K562 (cell line): ENCODE measurements at regions not wholly inside any gene's neighbourhood (a gene's known extent, or its start where the extent isn't known, plus 50 kb on each side); places are given as distances from the start of the nearest gene placed in this dataset.

Experiments
- ATAC-seq: fragments of 200-7000 bp; cut with Tn5 transposase; 3 replicates; pipeline ENCODE4 v1.9.1; 2020; ENCODE audit warnings: moderate library complexity
- BruUV-seq: library from RNA; stranded (reverse); fragments of 400-500 nt; replicated peaks from 2 replicates; lab custom pipeline; 2021; lab: Mats Ljungman, UMichigan
- CTCF ChIA-PET: fragments of 300-600 bp; formaldehyde crosslinking; extraction: SDS; loops from one replicate; lab custom pipeline; 2021; ENCODE audit warnings: low intra/inter-chr PET ratio; lab: Yijun Ruan, JAX
- POLR2A ChIA-PET: fragments of 300-600, 350-650 bp; sonication (Branson Sonifier 250); formaldehyde crosslinking; extraction: SDS; loops from one replicate; lab custom pipeline; 2021; ENCODE audit warnings: antibody characterized with exemption, inconsistent platforms; lab: Yijun Ruan, JAX
- DNase-seq, 4 experiments: peaks; one replicate each; pipeline versions ENCODE4 v3.0.0 to v3.0.0-alpha.2; 2011 to 2018; ENCODE audit warnings: low spot score in 3 of 4, mixed read lengths in 3 of 4; ENCODE audit errors: extremely low read depth in 1 of 4
- FAIRE-seq: peaks from 2 replicates; lab custom pipeline; 2011; peaks lifted over from hg19 to GRCh38; lab: Jason Lieb, UNC
- H2AFZ ChIP-seq: 2 replicates; pipeline ENCODE4 v1.6.0; 2011; ENCODE audit warnings: low read depth, low read length, control low read depth, inconsistent platforms
- H3K27ac ChIP-seq: fragments of 200-600 bp; 3 replicates; pipeline ENCODE4 v1.8.0; 2011; ENCODE audit warnings: low read depth, mild to moderate bottlenecking, control low read depth, inconsistent platforms, low read length, moderate library complexity, mixed read lengths; ENCODE audit errors: extremely low read depth
- H3K27me3 ChIP-seq, 2 experiments: fragments of 300-600 bp in 1 of 2; 2 replicates in 1 of 2; 3 replicates in 1 of 2; pipeline versions ENCODE4 v1.6.0 to v1.8.0; 2011; ENCODE audit warnings: inconsistent platforms in 2 of 2, low read length in 2 of 2, mild to moderate bottlenecking in 1 of 2, mixed read lengths in 1 of 2, moderate library complexity in 1 of 2; ENCODE audit not compliant: control insufficient read depth in 2 of 2, insufficient read depth in 2 of 2
- H3K36me3 ChIP-seq: fragments of 300-600 bp; 3 replicates; pipeline ENCODE4 v1.8.0; 2011; ENCODE audit warnings: mild to moderate bottlenecking, low read length, inconsistent platforms; ENCODE audit not compliant: control insufficient read depth, insufficient read depth
- H3K4me1 ChIP-seq, 2 experiments: fragments of 200-600 bp in 1 of 2; replicated peaks in 1 of 2; 2 replicates in 1 of 2; 3 replicates in 1 of 2; pipeline versions ENCODE4 v1.5.1 to v1.8.0; 2011; ENCODE audit warnings: inconsistent platforms in 2 of 2, low read length in 2 of 2, mild to moderate bottlenecking in 1 of 2, mixed read lengths in 1 of 2, moderate library complexity in 1 of 2; ENCODE audit not compliant: control insufficient read depth in 2 of 2, insufficient read depth in 2 of 2
- H3K4me2 ChIP-seq: 2 replicates; pipeline ENCODE4 v1.6.1; 2011; ENCODE audit warnings: low read length, control low read depth, inconsistent platforms, mixed read lengths; ENCODE audit not compliant: insufficient read depth
- H3K4me3 ChIP-seq: fragments of 200-600 bp; sonication (generic), shearing (Covaris generic); 2 replicates; pipeline ENCODE4 v1.5.1; 2016; ENCODE audit warnings: control low read depth, inconsistent platforms
- H3K79me2 ChIP-seq: fragments of 200-600 bp; 3 replicates; pipeline ENCODE4 v1.8.0; 2011; ENCODE audit warnings: low read length, inconsistent platforms; ENCODE audit not compliant: control insufficient read depth, insufficient read depth
- H3K9ac ChIP-seq, 2 experiments: 2 replicates each; pipeline versions ENCODE4 v1.6.0 to v1.6.1; 2011; ENCODE audit warnings: low read depth in 2 of 2, low read length in 2 of 2, control low read depth in 1 of 2, inconsistent platforms in 1 of 2, mild to moderate bottlenecking in 1 of 2, mixed read lengths in 1 of 2; ENCODE audit not compliant: insufficient read depth in 1 of 2
- H3K9me1 ChIP-seq: one replicate; pipeline ENCODE4 v1.6.0; 2011; ENCODE audit warnings: inconsistent platforms, mild to moderate bottlenecking, low read length, moderate library complexity; ENCODE audit not compliant: control insufficient read depth, insufficient read depth
- H3K9me3 ChIP-seq: replicated peaks from 2 replicates; pipeline ENCODE4 v1.5.1; 2011; ENCODE audit warnings: low read depth, low read length, inconsistent platforms; ENCODE audit not compliant: control insufficient read depth, insufficient read depth
- H4K20me1 ChIP-seq: replicated peaks from 2 replicates; pipeline ENCODE4 v1.6.1; 2011; ENCODE audit warnings: low read length, inconsistent platforms, mixed read lengths; ENCODE audit not compliant: control insufficient read depth, insufficient read depth
- CREBBP ChIP-seq: IDR thresholded peaks from one replicate; pipeline ENCODE4 v1.6.1; 2012; ENCODE audit warnings: low read depth, mild to moderate bottlenecking, control low read depth, inconsistent platforms, low read length
- DACH1 ChIP-seq: fragments of 450-650 bp; IDR thresholded peaks from 2 replicates; pipeline ENCODE4 v1.6.1; 2018; ENCODE audit not compliant: partially characterized antibody
- DNMT1 ChIP-seq: fragments of 450-650 bp; IDR thresholded peaks from 2 replicates; pipeline ENCODE4 v1.6.1; 2016; ENCODE audit warnings: antibody characterized with exemption, mild to moderate bottlenecking
- EGR1 ChIP-seq: fragments of 450-650 bp; conservative IDR thresholded peaks from 2 replicates; pipeline ENCODE4 v1.6.1; 2017; ENCODE audit warnings: mild to moderate bottlenecking
- HDAC3 ChIP-seq: fragments of 450-650 bp; IDR thresholded peaks from 2 replicates; pipeline ENCODE4 v1.6.1; 2018; ENCODE audit warnings: borderline replicate concordance, mild to moderate bottlenecking, moderate library complexity; ENCODE audit not compliant: partially characterized antibody
- KDM4B ChIP-seq, 2 experiments: fragments of 450-650 bp in 1 of 2; sonication (generic) in 1 of 2; IDR thresholded peaks; 2 replicates each; pipeline ENCODE4 v1.6.1; 2016 to 2017; ENCODE audit warnings: borderline replicate concordance in 2 of 2, antibody characterized with exemption in 1 of 2, low read depth in 1 of 2, mild to moderate bottlenecking in 1 of 2
- NFATC3 ChIP-seq: fragments of 450-650 bp; IDR thresholded peaks from 2 replicates; pipeline ENCODE4 v1.6.1; 2017; ENCODE audit warnings: mild to moderate bottlenecking
- PCBP2 ChIP-seq: fragments of 200-400 bp; formaldehyde crosslinking; IDR thresholded peaks from 2 replicates; pipeline ENCODE4 v1.6.1; 2018; ENCODE audit warnings: low read length, low read depth, mild to moderate bottlenecking, moderate library complexity; ENCODE audit not compliant: poor library complexity, severe bottlenecking
- RBFOX2 ChIP-seq: fragments of 200-400 bp; formaldehyde crosslinking; IDR thresholded peaks from 2 replicates; pipeline ENCODE4 v1.6.1; 2017; ENCODE audit warnings: low read depth, mild to moderate bottlenecking, low read length, moderate library complexity
- RBM22 ChIP-seq: fragments of 200-400 bp; formaldehyde crosslinking; IDR thresholded peaks from 2 replicates; pipeline ENCODE4 v1.6.1; 2018; ENCODE audit warnings: low read length, low read depth; ENCODE audit not compliant: poor library complexity, severe bottlenecking
- RBM25 ChIP-seq: fragments of 200-400 bp; formaldehyde crosslinking; IDR thresholded peaks from 2 replicates; pipeline ENCODE4 v1.6.1; 2018; ENCODE audit warnings: low read length, low read depth, moderate library complexity; ENCODE audit not compliant: severe bottlenecking
- SFPQ ChIP-seq: fragments of 200-400 bp; formaldehyde crosslinking; IDR thresholded peaks from 2 replicates; pipeline ENCODE4 v1.6.1; 2017; ENCODE audit warnings: mild to moderate bottlenecking, low read depth, low read length, moderate library complexity
- SPI1 ChIP-seq: IDR thresholded peaks from 2 replicates; pipeline ENCODE4 v1.6.1; 2011; ENCODE audit warnings: low read depth, low read length, control low read depth, borderline replicate concordance
- TEAD1 ChIP-seq, 2 experiments: fragments of 450-650 bp in 1 of 2; sonication (generic) in 1 of 2; formaldehyde crosslinking; IDR thresholded peaks; 2 replicates each; pipeline versions ENCODE4 v1.4.0 to v1.8.0; 2020 to 2022; ENCODE audit warnings: mild to moderate bottlenecking in 2 of 2, missing genetic modification reagents in 1 of 2
- THAP12 ChIP-seq: fragments of 250-450 bp; sonication (Bioruptor Pico); IDR thresholded peaks from 2 replicates; pipeline ENCODE4 v1.9.0; 2021; ENCODE audit warnings: mild to moderate bottlenecking, inconsistent platforms
- THRB ChIP-seq: fragments of 450-650 bp; formaldehyde crosslinking; conservative IDR thresholded peaks from 2 replicates; pipeline ENCODE4 v1.4.0; 2022; ENCODE audit warnings: mild to moderate bottlenecking, missing genetic modification characterization
- U2AF1 ChIP-seq: fragments of 200-400 bp; formaldehyde crosslinking; optimal IDR thresholded peaks from 2 replicates; pipeline ENCODE3; 2017; ENCODE audit warnings: mild to moderate bottlenecking, low read depth, low read length, moderate library complexity
- ZNF239 ChIP-seq: fragments of 250-450 bp; sonication (Bioruptor Pico); IDR thresholded peaks from 2 replicates; pipeline ENCODE4 v1.4.0; 2020; ENCODE audit warnings: mild to moderate bottlenecking
- ZNF584 ChIP-seq: fragments of 200-800 bp; sonication (Bioruptor generic); IDR thresholded peaks from 2 replicates; pipeline ENCODE4 v1.6.1; 2016; ENCODE audit warnings: low read depth, mild to moderate bottlenecking, missing genetic modification characterization, missing compliant biosample characterization
- WGBS: fragments of 100-300 bp; shearing (Covaris generic); methylation state at CpG from one replicate; pipeline ENCODE4 v1.1.6; 2016; ENCODE audit warnings: low coverage, mixed read lengths; ENCODE audit not compliant: insufficient coverage; ENCODE audit errors: missing lambda C conversion rate; 5-methylcytosine and 5-hydroxymethylcytosine counted together
- in situ Hi-C: fragments of 300-500 bp; cut with MboI; formaldehyde crosslinking; loops from 4 replicates; pipeline ENCODE4 v1.15.0; 2018; ENCODE audit warnings: inconsistent platforms, mixed read lengths
- intact Hi-C: fragments of 100-400 bp; cut with micrococcal nuclease; formaldehyde crosslinking; loops from 2 replicates; pipeline ENCODE4 v1.14.2; 2022

- in situ Hi-C loops = no loop called here
- TF ChIP-seq EGR1 = no peak
- no peak for TF ChIP-seq RBFOX2
- TF ChIP-seq SFPQ = no peak
- no peak for TF ChIP-seq THAP12 (CRISPR knock-in tag)
- no peak for TF ChIP-seq HDAC3
- no peak for TF ChIP-seq KDM4B (IDR thresholded peaks at IDR 0.05; ENCODE audit: borderline replicate concordance in 2 of 2, low read depth in 1 of 2)
- TF ChIP-seq U2AF1 = no peak
- no peak for TF ChIP-seq SPI1
- TF ChIP-seq PCBP2 = no peak
- no peak for TF ChIP-seq TEAD1 (CRISPR knock-in tag; IDR thresholded peaks at IDR 0.05)
- TF ChIP-seq ZNF584 (CRISPR knock-in tag) = no peak
- TF ChIP-seq DACH1 = no peak
- TF ChIP-seq THRB (CRISPR knock-in tag) = no peak
- TF ChIP-seq CREBBP = no peak
- no peak for TF ChIP-seq RBM22
- TF ChIP-seq DNMT1 = no peak
- TF ChIP-seq NFATC3 = no peak
- no peak for TF ChIP-seq ZNF239
- TF ChIP-seq RBM25 = no peak
- ATAC-seq (no peak), DNase-seq (no peak), FAIRE-seq (no peak)
- ChIA-PET CTCF (no interaction called here), POLR2A (no interaction called here)
- 12% methylated on average over 5 of the region's 5 CpGs for WGBS
- Histone ChIP-seq H3K36me3 (no peaks in the 10 kb centered on the region), H3K27ac (no peak overlapping the region), H3K79me2 (no peaks in the 10 kb centered on the region), H3K9me1 (no peaks in the 10 kb centered on the region), H2AFZ (no peak overlapping the region), H4K20me1 (peaks cover 4% of the 10 kb centered on the region; the same call in 1 of the 2 replicates), H3K9ac (no peak overlapping the region), H3K4me2 (no peak overlapping the region), H3K4me1 (no peaks in the 10 kb centered on the region), H3K4me3 (no peak overlapping the region), H3K27me3 (no peaks in the 10 kb centered on the region), H3K9me3 (no peaks in the 10 kb centered on the region)
- no TSS peak for BruUV-seq
- intact Hi-C loops = loop anchor here (10.0 kb wide), 1 partner anchor 228 kb away; no protein-coding TSS in a partner anchor
Observed at GRCh38 chr6:147972448-147972847, 370.2 kb upstream of the SASH1 start.
